ENCODE measurements at regions not wholly inside any gene's neighbourhood (a gene's known extent, or its start where the extent isn't known, plus 50 kb on each side); places are given as distances from the start of the nearest gene placed in this dataset.

GRCh38 chr7:25775999-25776743 is 375.8 kb upstream of the NFE2L3 start:
- ChIA-PET CTCF (no interaction called here), POLR2A (no interaction called here)

GRCh38 chr7:25776744-25777123 is 375.3 kb upstream of the NFE2L3 start:
- no peaks in the 10 kb centered on the region for H3K4me1 Mint-ChIP-seq (ENCODE audit: low read depth)
- H3K27me3 Mint-ChIP-seq (ENCODE audit: low read depth) = peaks cover 3% of the 10 kb centered on the region
- no peak for DNase-seq
- ChIA-PET POLR2A (no interaction called here), CTCF (no interaction called here)
- H3K36me3 Mint-ChIP-seq (ENCODE audit: low read depth) = no peaks in the 10 kb centered on the region
- ATAC-seq = no peak
- H3K9me3 Mint-ChIP-seq (ENCODE audit: insufficient read depth) = no peaks in the 10 kb centered on the region
- H3K4me3 Mint-ChIP-seq = no peak overlapping the region
- no peak overlapping the region for H3K27ac Mint-ChIP-seq

More at GRCh38 chr7:25775999-25776743, 375.8 kb upstream of the NFE2L3 start:
- Mint-ChIP-seq H3K36me3 (ENCODE audit: low read depth) (no peaks in the 10 kb centered on the region), H3K27me3 (ENCODE audit: low read depth) (peaks cover 3% of the 10 kb centered on the region), H3K9me3 (ENCODE audit: insufficient read depth) (no peaks in the 10 kb centered on the region), H3K27ac (no peak overlapping the region), H3K4me1 (ENCODE audit: low read depth) (no peaks in the 10 kb centered on the region), H3K4me3 (no peak overlapping the region)
- DNase-seq (no peak), ATAC-seq (no peak)

GRCh38 chr7:25777969-25778708 is 373.9 kb upstream of the NFE2L3 start:
- no peaks in the 10 kb centered on the region for H3K4me1 Mint-ChIP-seq (ENCODE audit: low read depth)
- DNase-seq (no peak), ATAC-seq (no peak)
- ChIA-PET POLR2A (interaction anchor here (0.6 kb wide), 1 partner anchor 9 kb away, joined by 3 read pairs; no protein-coding TSS in a partner anchor), CTCF (no interaction called here)
- no peaks in the 10 kb centered on the region for H3K36me3 Mint-ChIP-seq (ENCODE audit: low read depth)
- H3K9me3 Mint-ChIP-seq (ENCODE audit: insufficient read depth) = no peaks in the 10 kb centered on the region
- peaks cover 3% of the 10 kb centered on the region for H3K27me3 Mint-ChIP-seq (ENCODE audit: low read depth)
- H3K27ac Mint-ChIP-seq = no peak overlapping the region
- H3K4me3 Mint-ChIP-seq = no peak overlapping the region

- POLR2A ChIA-PET = no interaction called here
- Mint-ChIP-seq H3K36me3 (ENCODE audit: low read depth) (no peaks in the 10 kb centered on the region), H3K9me3 (ENCODE audit: insufficient read depth) (no peaks in the 10 kb centered on the region), H3K4me1 (ENCODE audit: low read depth) (no peaks in the 10 kb centered on the region), H3K4me3 (no peak overlapping the region), H3K27ac (no peak overlapping the region), H3K27me3 (ENCODE audit: low read depth) (peaks cover 5% of the 10 kb centered on the region)
- CTCF ChIA-PET = no interaction called here
- no peak for DNase-seq
- no peak for ATAC-seq
Measured at GRCh38 chr7:25779002-25779546, 372.9 kb upstream of the NFE2L3 start.

- POLR2A ChIA-PET = no interaction called here
- no peaks in the 10 kb centered on the region for H3K36me3 Mint-ChIP-seq (ENCODE audit: low read depth)
Measured at GRCh38 chr7:25780904-25781303, 371.1 kb upstream of the NFE2L3 start.

GRCh38 chr7:25781704-25782103 is 370.3 kb upstream of the NFE2L3 start:
- ChIA-PET POLR2A (no interaction called here), CTCF (interaction anchor here (1.5 kb wide), 1 partner anchor 16 kb away, joined by 4 read pairs; no protein-coding TSS in a partner anchor)
- DNase-seq (no peak), ATAC-seq (no peak)
- Mint-ChIP-seq H3K9me3 (ENCODE audit: insufficient read depth) (no peaks in the 10 kb centered on the region), H3K27me3 (ENCODE audit: low read depth) (peaks cover 7% of the 10 kb centered on the region), H3K27ac (no peak overlapping the region), H3K36me3 (ENCODE audit: low read depth) (no peaks in the 10 kb centered on the region), H3K4me1 (ENCODE audit: low read depth) (no peaks in the 10 kb centered on the region), H3K4me3 (no peak overlapping the region)

More at GRCh38 chr7:25780904-25781303, 371.1 kb upstream of the NFE2L3 start:
- H3K4me3 Mint-ChIP-seq = no peak overlapping the region
- DNase-seq (no peak), ATAC-seq (no peak)
- H3K27me3 Mint-ChIP-seq (ENCODE audit: low read depth) = peaks cover 7% of the 10 kb centered on the region
- H3K4me1 Mint-ChIP-seq (ENCODE audit: low read depth) = no peaks in the 10 kb centered on the region
- CTCF ChIA-PET = interaction anchor here (1.5 kb wide), 1 partner anchor 15 kb away, joined by 4 read pairs; no protein-coding TSS in a partner anchor
- H3K27ac Mint-ChIP-seq = no peak overlapping the region
- H3K9me3 Mint-ChIP-seq (ENCODE audit: insufficient read depth) = no peaks in the 10 kb centered on the region

- no peak overlapping the region for H3K4me3 Mint-ChIP-seq
- ChIA-PET CTCF (no interaction called here), POLR2A (no interaction called here)
- ATAC-seq (no peak), DNase-seq (no peak)
- no peaks in the 10 kb centered on the region for H3K36me3 Mint-ChIP-seq (ENCODE audit: low read depth)
- peaks cover 6% of the 10 kb centered on the region for H3K27me3 Mint-ChIP-seq (ENCODE audit: low read depth)
- H3K4me1 Mint-ChIP-seq (ENCODE audit: low read depth) = no peaks in the 10 kb centered on the region
- H3K9me3 Mint-ChIP-seq (ENCODE audit: insufficient read depth) = no peaks in the 10 kb centered on the region
- no peak overlapping the region for H3K27ac Mint-ChIP-seq
Measured at GRCh38 chr7:25786936-25787335, 365.1 kb upstream of the NFE2L3 start.

GRCh38 chr7:25787336-25787735 is 364.7 kb upstream of the NFE2L3 start:
- no peaks in the 10 kb centered on the region for H3K4me1 Mint-ChIP-seq (ENCODE audit: low read depth)
- H3K27ac Mint-ChIP-seq = no peak overlapping the region
- H3K4me3 Mint-ChIP-seq = no peak overlapping the region
- ChIA-PET POLR2A (interaction anchor here (0.6 kb wide), 1 partner anchor 9 kb away, joined by 3 read pairs; no protein-coding TSS in a partner anchor), CTCF (no interaction called here)
- ATAC-seq = no peak
- DNase-seq = no peak
- H3K36me3 Mint-ChIP-seq (ENCODE audit: low read depth) = no peaks in the 10 kb centered on the region
- H3K9me3 Mint-ChIP-seq (ENCODE audit: insufficient read depth) = no peaks in the 10 kb centered on the region
- H3K27me3 Mint-ChIP-seq (ENCODE audit: low read depth) = peaks cover 6% of the 10 kb centered on the region

- Mint-ChIP-seq H3K4me3 (no peak overlapping the region), H3K27ac (no peak overlapping the region), H3K4me1 (ENCODE audit: low read depth) (no peaks in the 10 kb centered on the region), H3K27me3 (ENCODE audit: low read depth) (peaks cover 6% of the 10 kb centered on the region), H3K36me3 (ENCODE audit: low read depth) (no peaks in the 10 kb centered on the region), H3K9me3 (ENCODE audit: insufficient read depth) (no peaks in the 10 kb centered on the region)
- POLR2A ChIA-PET = no interaction called here
- no peak for DNase-seq
- CTCF ChIA-PET = no interaction called here
- no peak for ATAC-seq
Measured at GRCh38 chr7:25788371-25788770, 363.6 kb upstream of the NFE2L3 start.

GRCh38 chr7:25788961-25789620 is 362.9 kb upstream of the NFE2L3 start:
- no peaks in the 10 kb centered on the region for H3K9me3 Mint-ChIP-seq (ENCODE audit: insufficient read depth)
- no peak for DNase-seq
- H3K27me3 Mint-ChIP-seq (ENCODE audit: low read depth) = peaks cover 5% of the 10 kb centered on the region
- no peak overlapping the region for H3K4me3 Mint-ChIP-seq
- CTCF ChIA-PET = no interaction called here
- no peaks in the 10 kb centered on the region for H3K36me3 Mint-ChIP-seq (ENCODE audit: low read depth)
- POLR2A ChIA-PET = no interaction called here
- H3K4me1 Mint-ChIP-seq (ENCODE audit: low read depth) = no peaks in the 10 kb centered on the region
- H3K27ac Mint-ChIP-seq = no peak overlapping the region
- ATAC-seq = no peak

- H3K4me3 Mint-ChIP-seq = no peak overlapping the region
- H3K9me3 Mint-ChIP-seq (ENCODE audit: insufficient read depth) = no peaks in the 10 kb centered on the region
- ChIA-PET POLR2A (no interaction called here), CTCF (no interaction called here)
- H3K4me1 Mint-ChIP-seq (ENCODE audit: low read depth) = no peaks in the 10 kb centered on the region
- DNase-seq (no peak), ATAC-seq (no peak)
- H3K27ac Mint-ChIP-seq = no peak overlapping the region
- no peaks in the 10 kb centered on the region for H3K36me3 Mint-ChIP-seq (ENCODE audit: low read depth)
- peaks cover 8% of the 10 kb centered on the region for H3K27me3 Mint-ChIP-seq (ENCODE audit: low read depth)
Measured at GRCh38 chr7:25789701-25790640, 362.0 kb upstream of the NFE2L3 start.
